NCI-H748 treated with DMSO at 0.1 percent for 48 hours (cell line): ENCODE measurements at regions not wholly inside any gene's neighbourhood (a gene's known extent, or its start where the extent isn't known, plus 50 kb on each side); places are given as distances from the start of the nearest gene placed in this dataset.
"Not testable (repeated sequence)": the region's sequence is repeated elsewhere in the genome, so short reads cannot be mapped to it uniquely, and the experiment has no call there.

ENCODE experiments used
- DNase-seq: peaks from one replicate; lab custom pipeline; 2025; lab: John Stamatoyannopoulos, UW

DNA sequence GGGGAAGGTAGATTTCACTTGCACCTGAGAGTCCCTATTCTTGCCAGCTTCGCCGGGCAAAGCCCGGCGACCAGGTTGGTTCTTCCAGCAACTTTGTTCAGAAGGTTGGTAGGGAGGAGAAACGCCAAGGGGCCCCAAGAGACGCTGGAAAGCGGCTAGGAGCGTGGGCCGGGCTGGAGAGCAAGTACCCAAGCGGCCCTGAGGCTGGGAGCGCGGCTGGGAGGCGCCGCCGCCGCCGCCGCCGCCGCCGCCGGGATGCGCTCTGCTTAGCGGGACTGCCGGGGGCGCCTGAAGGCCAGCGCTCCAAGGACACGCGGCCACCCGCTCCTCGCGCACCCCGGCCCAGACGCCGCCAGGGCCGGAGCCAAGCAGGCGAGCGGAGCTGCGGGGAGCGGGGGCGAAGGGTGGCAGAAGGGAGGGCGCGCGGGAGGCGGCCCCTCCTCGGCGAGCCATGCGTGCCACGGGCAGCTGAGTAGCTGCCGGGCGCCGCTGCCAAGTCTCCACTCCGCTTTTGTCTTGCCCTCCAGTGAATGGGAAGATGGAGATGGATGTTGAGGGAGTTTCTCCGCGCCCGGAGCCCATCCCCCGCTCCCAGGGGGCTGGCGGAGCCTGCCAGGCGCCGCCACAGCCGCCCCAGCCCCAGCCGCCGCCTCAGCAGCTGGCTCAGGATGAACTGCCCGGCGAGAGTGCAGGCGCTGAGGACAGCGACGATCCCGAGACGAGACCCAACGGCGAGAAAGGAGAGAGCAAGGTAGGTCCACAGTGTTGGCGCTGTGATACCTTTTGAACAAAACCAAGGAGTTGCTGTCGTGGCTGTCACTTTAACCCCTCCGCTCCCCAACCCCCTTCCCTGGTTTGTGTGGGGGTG is 227.4 kb upstream of the AZI2 start:
- peak; percentile 58 for DNase-seq

DNA sequence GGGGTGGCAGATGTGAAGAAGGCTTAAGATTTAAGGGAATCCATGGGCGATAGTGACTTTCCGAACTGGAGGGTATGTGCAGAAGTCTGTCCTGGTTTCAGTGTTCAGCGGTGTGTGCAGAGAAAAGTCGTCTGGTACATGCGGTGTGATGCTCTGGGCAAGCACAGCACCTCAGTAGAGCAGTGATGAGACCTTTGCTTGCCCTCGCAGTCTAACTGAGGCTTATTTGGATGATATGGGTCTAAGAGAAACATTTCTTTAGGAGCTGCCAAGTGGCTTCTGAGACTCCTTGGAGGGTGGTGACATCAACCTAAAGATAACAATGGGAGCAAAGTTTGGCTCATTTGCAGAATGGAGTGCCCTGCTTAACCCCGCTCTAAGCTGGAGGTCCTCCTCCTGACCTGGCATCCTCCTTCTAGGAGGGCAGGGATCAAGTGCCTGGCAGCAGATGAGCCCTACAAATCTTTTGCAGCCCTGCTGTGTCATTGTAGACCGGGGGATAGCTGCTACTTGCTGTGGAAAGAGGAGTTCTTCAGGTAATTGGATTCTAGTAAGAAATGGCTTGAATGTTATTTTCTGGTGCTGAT is 228.1 kb upstream of the AZI2 start:
- DNase-seq = peak; percentile 58

DNA sequence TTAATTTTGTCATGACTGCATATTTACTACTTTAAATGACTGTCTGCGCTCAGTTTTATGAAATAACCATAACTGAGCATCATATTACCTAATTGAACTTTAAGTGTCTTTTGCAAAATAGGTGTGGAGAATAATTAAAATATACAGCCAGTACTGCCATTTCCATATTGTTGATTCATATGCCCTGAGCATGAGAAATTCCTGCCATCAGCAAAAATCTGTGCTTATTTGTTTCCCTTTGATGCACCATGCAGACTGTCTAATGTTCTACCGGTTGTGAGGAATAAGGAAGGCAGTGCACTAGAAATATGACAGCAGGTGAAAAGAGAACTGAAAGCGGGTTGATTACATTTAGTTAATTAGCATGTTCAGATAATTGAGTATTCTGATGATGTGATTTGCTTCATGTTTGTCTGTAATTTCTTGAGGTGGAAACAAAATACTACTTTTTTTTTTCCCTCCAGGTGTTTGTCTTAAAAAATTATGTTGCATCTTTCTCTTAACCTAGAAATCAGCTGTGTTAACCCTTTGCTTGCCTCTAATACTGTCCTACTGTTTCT is 229.4 kb upstream of the AZI2 start:
- DNase-seq = no peak

DNA sequence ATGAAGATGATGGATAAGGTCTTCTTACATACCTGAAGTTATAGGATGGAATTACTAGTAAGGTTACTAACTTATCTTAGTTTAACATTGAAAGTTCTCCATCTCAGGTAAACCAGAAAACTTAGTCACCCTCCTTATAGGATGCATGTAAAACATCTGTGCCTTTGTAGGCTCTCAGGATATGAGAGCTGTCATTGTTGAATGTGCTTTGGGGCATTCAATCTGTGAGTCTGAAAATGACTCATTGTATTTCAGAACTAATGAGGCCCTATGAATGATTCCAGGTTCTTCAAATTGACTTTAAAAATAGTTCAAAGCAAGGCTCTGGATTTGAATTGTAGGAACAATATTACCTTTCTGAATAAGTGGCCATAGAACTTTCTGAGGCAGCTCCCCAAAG is 237.7 kb upstream of the AZI2 start:
- no peak for DNase-seq

DNA sequence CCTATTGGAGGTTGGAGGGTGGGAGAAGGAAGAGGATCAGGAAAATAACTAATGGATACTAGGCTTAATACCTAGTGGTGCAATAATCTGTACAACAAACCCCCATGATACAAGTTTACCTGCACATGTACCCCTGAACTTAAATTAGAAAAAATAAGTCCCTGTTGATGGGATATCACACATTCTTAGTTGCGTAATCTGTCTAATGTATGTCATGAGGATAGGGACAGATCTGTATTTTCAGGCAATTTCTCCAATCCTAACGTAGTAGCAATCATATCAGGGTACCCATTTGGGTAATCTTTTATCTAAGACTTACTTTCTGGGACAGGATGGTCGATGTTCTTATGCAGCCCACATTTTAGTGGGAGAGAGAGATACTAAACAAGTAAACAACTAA is 239.1 kb upstream of the AZI2 start:
- DNase-seq = no peak

DNA sequence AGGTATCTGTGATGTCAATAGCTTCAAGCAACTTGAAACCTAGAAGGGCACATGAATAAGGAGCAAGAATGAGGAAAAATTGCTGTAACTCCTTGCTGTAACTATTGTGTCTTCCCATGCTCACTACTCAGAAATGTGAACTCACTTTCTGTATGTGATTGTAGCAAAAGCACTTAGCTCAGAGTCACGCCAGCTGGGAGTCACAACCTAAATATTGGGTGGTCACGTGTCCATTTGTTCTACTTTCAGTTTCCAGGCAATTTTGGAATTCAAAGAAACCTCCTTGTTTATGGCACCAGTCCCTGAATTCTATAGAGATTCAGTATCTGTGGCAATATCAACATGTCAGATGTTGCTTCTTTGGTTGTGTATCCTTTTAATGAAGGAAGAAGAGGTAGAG is 241.6 kb upstream of the AZI2 start:
- DNase-seq = no peak

DNA sequence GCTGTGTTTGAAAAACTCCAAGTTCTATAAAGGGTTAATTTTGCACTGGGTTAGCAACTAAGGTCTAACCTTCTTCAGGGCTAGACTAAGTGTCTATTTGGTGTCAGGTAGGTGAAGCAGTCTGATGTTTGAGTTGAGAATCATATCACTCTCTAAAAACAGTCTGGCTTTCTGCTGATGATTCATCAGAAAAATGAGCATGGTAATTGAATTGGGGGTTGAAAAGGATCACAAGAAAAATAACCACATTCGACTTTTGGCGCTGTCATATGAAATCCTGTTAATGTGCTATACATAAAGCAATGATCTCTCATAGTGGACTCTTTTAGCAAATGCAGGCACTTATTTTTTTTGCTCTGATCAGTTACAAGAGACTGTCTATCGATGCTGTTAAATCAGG is 242.2 kb upstream of the AZI2 start:
- DNase-seq = no peak

DNA sequence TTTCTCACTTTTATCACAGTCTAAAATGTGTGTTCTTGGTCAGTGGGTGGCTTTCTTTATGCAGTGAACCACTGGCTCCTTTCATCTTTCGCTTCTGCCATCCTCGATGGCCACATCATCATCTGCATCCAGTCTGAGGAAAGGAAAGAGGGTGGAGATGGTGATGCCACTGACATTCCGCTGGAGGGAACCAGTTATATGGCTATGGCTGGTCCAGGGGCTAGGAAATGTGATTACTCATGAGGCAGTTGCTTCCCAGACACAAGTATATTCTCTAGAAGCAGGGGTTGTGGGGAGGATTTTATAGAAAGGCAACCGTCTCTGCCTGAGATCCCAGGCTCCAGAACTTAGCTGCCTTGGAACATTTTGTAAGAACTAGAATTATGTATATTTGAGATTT is 246.7 kb upstream of the AZI2 start:
- no peak for DNase-seq

DNA sequence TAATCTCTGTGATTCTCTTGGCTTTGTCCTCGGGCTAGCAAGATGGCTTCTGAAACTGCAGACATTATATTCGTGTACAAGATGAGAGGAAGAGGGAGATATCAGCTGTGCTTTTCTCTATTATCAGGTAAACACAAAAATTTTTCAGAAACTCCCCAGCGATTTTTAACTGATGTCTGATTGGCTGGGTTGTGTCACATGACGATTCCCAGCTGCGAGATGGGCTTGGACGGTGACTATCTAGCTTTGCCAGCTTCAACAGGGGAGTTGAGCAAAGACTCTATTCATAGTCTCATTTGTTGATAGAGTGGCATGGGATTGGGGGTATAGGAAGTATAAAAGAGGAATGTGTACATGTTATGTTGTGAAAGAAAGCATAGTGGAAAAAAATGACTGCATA is 248.8 kb upstream of the AZI2 start:
- no peak for DNase-seq

DNA sequence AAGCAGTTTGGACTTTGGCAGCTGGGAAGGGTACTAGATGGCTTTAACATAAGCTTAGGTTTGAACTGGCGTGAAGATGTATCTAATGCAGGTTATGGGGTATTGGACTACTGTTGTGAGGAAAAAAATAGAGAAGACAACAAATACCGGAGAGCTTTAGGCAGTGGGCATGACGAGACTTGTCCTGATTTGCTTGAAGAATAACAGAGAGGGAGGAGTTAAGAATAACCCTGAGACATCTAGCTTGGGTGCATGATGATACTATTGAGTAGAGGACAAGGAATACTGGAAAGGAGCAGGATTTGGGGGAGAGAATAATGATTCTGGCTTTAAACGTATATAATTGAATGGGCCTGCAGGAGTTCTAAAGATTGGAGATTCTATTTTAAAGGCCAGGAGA is 249.5 kb upstream of the AZI2 start:
- DNase-seq = no peak

DNA sequence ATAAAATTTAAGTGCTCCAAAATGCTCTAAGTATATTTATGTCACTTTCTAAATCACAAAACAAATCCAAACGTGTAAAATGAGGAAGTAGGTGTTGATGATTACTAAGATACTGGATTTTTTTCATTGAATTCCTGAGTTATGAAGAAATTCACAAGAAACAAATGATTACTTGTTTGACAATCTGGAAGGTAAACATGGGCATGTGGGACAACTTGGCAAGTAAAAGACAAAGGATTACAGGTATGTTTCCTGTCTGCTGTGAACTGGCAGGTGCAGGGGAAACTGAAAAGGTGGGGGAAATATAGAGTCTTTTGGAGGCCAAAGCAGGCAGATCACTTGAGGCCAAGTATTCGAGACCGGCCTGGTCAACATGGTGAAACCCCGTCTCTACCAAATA is 252.7 kb upstream of the AZI2 start:
- no peak for DNase-seq

DNA sequence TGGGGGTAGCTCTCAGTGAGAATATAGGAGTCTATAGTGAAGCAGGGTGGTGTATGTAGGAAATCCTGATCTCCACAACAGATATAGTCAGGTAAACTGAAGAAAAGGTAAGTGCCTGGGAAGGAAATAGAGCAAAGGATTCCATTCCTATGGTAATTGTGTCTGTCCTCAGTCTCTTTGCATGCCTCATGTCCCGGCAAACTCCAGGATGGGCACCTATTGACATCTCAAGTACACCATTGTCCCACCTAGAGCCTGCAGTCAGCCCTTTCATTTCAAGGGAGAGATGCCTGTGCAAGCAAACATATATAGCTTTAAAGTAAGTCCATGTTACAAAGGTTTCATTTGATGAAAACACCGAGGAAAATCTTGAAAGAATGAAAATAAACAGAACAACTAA is 257.7 kb upstream of the AZI2 start:
- DNase-seq = no peak

DNA sequence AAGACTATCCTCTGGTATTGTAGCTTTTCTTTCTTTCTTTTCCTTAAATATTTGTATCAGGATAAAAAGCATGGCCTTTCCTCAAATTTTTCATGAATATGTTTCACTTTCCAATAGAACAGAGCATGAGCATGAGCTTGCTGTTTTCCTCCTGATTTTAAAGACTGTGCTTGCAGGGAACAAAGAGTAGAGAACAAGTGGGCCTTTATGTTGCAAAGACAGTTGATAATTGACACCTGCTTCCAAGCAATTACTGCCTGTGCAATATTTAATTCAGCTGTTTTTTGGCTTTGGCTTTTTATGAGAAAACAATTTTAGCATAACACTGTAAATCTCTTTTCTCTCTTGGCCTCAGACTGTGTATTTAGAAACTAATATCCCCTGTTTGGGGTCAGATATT is 263.6 kb upstream of the AZI2 start:
- peak; percentile 62 for DNase-seq

DNA sequence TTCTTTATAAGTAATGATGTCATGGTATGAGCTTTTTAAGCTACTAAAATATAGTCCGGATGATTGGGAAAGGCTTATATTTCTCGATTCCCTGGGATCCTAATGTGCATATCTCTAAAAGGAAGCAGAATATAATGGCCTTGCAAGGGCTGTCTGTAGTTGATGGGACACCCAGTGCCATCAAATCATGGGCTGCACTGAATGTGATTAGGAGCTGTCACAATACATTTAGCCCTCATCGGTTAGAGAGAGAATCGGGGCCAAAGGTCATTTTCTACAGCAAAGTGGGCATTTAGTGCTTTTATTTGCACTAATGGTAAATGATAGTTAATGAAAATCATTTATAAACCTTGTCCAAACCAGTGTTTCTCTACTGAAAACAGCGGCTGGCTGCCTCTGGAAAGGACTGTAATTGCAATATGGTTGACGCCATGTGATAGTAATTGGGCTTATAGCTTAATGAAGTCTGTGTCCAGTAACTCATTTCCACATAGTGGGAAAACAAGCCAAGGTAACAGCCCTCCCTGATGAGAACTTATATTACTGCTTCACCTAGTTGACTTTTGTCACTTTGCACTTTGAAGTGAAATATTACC is 265.0 kb upstream of the AZI2 start:
- no peak for DNase-seq

DNA sequence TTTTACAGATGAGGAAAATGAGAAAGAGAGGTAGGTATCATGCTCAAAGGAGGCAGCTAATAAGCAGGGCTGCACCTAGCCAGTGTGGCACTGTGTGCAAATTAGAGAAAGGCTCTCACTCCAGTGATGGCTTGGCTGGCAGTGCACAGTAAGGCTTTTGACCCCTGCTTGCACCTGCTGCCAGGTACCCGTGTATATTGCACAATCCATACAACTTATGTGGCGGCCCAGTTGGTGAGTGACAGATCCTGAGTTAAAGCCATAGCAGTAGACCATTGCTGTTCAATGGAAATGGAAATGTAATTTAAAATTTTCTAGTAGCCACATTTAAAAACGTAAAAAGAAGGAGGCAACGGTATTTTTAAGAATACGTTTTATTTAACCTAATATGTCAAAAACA is 266.4 kb upstream of the AZI2 start:
- no peak for DNase-seq

DNA sequence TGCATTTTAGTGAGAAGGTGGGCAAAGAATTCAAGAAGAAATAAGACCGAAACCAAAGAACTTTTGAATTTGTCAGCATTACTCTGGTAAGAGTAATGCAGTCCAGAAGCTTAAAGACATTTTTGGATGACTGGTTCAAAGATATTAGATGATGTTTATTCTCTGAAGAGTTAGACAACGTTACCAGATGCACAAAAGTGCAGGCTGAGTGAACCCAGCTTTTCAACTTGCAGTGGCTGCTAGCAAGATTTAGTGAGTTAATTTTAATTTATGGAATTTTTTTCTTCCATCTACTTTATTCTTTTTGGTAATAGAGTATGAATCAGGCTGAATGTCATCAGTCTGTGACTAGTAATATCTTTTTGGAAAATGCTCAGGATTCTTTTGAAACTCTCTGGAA is 267.3 kb upstream of the AZI2 start:
- no peak for DNase-seq

DNA sequence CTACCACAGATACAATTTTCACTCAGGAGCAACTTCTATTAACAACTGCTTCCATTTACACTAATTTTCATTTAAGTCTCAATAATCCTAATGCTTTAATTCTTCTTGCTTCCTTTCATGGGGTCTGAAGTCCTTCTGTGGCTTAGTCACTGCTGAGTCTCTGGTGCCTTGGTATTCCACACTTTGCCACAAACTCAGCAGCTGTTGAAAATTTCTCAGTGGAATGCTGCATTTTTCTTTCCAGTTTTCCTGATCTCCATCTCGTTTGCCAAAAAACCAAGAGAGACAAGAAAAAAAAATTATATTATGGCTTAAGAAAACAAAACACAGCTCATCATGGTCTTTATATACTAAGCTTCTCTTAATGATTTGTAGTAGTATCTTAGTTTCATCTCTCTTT is 269.2 kb upstream of the AZI2 start:
- DNase-seq = no peak

DNA sequence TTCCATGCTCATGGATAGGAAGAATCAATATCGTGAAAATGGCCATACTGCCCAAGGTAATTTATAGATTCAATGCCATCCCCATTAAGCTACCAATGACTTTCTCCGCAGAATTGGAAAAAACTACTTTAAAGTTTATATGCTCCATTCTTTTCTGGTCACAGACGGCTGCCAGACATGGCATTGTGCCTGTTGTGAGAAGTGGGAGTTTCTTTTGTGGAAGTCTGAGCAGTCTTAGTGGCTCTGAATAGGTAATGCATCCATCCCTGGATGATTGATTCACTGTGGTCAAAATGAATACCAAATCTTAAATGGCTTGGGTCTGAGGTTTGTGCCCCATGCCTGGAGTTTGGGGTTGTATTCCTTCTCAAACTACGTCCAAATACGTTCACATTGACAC is 274.5 kb upstream of the AZI2 start:
- DNase-seq = no peak

DNA sequence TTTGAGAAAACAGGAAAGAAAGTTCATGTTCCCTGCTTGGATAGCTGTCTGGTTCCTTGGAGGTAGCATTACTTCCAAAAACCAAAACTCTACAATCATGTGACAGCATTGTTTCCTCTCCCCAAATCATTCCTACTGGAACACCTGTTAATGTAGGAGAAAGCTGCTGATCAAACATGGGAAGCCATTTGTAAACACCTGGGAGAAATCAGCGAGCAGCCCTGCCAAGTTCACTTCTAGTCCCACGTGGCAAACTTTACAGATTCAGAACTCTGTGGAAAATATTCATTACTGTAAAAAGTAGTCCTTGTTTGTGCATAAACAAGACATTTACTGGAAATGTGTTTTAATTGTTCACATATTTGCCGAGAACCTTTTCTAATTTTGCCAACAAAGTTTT is 275.5 kb upstream of the AZI2 start:
- no peak for DNase-seq

DNA sequence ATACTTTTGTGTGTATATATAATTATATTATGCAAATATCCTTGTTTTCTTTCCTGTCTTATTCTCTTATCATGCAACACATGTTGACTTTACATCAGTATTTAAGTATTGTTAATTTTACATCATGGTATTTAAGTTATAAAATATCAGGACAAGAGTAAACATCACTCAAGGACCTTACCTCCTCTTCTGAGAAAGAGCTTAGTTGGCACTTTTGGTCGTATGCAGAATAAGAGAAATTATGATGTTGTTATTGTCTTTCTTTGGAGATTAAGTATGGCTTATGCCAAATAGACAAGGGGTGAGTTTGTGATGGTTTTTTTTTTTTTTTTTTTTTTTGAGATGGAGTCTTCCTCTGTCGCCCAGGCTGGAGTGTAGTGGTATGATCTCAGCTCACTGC is 279.2 kb upstream of the AZI2 start:
- not testable (repeated sequence) for DNase-seq

DNA sequence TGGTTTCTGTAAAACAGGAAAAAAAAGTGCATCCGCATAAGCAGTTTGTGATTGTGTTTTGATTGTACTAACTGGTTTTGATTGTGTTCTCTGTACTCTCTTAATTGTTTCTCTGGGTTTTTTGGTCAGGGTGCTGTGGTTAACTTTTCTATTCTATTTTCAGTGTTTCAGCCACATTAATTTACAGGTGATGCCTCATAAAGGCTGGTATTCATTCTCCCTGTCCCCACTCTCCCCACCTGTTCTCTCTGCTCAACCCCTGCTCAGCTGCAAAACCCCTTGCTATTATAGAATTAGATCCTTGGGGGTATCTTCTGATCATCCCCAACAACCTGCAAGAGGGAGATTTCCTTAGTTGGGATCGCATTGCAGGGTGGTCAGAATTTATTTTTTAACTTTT is 285.4 kb upstream of the AZI2 start:
- DNase-seq = no peak

DNA sequence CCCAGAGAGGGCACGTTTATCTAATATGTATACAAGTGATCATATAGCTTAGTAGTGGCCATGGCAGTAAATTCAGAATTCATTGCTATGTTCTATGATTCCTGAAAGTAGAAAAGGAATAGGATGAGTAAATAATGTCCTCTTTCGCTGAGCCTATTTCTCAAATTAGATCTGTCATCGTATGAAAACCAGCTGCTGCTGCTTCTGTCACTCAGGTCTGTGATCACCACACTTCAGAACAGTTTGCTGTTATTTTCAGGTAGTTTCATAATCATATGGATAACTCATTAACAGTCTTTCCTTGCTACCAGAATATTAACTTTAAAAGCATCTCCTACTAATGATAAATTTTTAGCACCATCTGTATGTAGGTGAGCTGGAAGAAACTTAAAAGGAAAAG is 289.1 kb upstream of the AZI2 start:
- DNase-seq = no peak

DNA sequence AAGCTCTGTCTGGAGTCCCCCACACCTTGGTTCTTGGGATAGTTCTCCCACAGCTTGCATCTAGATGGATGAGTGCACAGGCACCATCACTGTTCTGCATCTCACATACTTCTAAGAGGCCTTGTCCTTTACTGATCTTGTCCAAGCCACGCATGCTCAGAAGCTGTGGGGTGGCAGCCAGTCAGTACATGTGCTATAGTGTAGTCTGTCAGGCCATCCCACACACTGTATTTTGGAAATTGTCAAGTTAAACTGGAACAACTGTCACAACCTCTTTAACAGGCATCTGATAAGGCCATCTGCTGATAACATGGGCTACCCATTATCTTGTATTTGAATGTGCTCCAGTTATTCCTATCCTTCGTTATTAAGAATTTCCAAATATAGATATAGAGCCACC is 296.5 kb upstream of the AZI2 start:
- no peak for DNase-seq
